Stomach smooth muscle (tissue), 2 donors: ENCODE measurements at regions not wholly inside any gene's neighbourhood (a gene's known extent, or its start where the extent isn't known, plus 50 kb on each side); places are given as distances from the start of the nearest gene placed in this dataset.

ENCODE experiments used
- H3K27ac ChIP-seq: one replicate; pipeline ENCODE4 v1.7.0; 2013; ENCODE audit warnings: mild to moderate bottlenecking, low read length, inconsistent platforms
- H3K27me3 ChIP-seq, 2 donors: one replicate each; pipeline ENCODE4 v1.7.0; 2013; ENCODE audit warnings: low read length in 2 of 2; ENCODE audit not compliant: insufficient read depth in 2 of 2, control insufficient read depth in 1 of 2
- H3K36me3 ChIP-seq, 2 donors: one replicate each; pipeline ENCODE4 v1.7.0; 2013; ENCODE audit warnings: low read length in 2 of 2; ENCODE audit not compliant: control insufficient read depth in 2 of 2, insufficient read depth in 2 of 2
- H3K4me1 ChIP-seq: one replicate; pipeline ENCODE4 v1.7.0; 2013; ENCODE audit warnings: low read length; ENCODE audit not compliant: control insufficient read depth, insufficient read depth
- H3K4me3 ChIP-seq, 2 donors: one replicate each; pipeline ENCODE4 v1.7.0; 2013; ENCODE audit warnings: low read length in 2 of 2
- H3K9ac ChIP-seq, 2 donors: one replicate each; pipeline ENCODE4 v1.7.0; 2013; ENCODE audit warnings: low read length in 2 of 2, mild to moderate bottlenecking in 1 of 2
- H3K9me3 ChIP-seq, 2 donors: one replicate each; pipeline ENCODE4 v1.7.0; 2013; ENCODE audit warnings: low read length in 2 of 2; ENCODE audit not compliant: control insufficient read depth in 2 of 2
- donor health status: healthy.
- donor health status: Pancreatic carcinoma.

DNA sequence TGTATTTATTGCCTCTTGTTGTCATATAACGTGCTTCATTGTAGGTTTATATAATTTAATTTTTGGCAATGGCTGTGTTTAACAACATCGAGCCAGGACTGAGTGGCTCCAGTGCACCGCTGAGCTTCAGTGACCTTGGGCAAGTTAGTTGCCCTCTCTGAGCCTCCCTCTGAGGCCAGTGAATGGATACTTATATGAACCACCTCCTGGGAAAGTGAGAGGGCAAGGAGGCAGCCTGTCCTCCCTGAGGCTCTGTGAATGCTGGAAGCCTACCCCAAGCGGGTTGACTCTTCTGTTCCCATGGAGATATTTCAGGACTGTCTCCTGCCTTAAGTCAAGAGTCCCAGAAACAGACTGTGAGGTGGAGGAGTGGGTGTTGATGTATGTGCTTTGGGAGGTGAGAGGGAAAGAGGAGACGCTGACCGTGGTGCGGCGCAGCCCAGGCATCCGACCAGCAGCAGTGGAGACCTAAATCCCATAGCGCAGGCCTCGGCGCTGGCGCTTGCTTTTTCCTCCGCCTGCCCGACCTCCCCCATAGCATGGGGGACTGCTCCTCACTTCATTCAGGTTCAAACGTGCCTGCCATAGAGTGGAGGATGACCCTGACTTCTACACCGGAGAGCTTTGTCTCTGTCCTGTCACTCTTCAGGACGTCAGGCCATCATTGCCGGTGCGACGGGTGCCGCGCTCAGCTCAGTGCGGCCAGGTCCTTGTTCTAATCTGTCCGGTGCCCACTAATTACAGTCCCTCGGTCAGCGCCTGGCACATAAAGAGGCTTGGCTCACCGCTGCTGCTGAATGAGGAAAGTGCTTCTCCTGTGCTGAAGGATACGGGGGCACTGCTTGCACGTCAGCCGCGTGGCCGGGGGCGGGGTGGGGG is 167.3 kb upstream of the HS6ST1 start:
- H3K4me1 ChIP-seq, result no peaks in the 10 kb centered on the region
- H3K9me3 ChIP-seq, result no peaks in the 10 kb centered on the region
- no peak overlapping the region for H3K9ac ChIP-seq
- H3K36me3 ChIP-seq, result no peaks in the 10 kb centered on the region
- peaks cover 0 to 2% of the 10 kb centered on the region in 2 donors for H3K27me3 ChIP-seq
- H3K4me3 ChIP-seq, result no peak overlapping the region
- no peak overlapping the region for H3K27ac ChIP-seq

DNA sequence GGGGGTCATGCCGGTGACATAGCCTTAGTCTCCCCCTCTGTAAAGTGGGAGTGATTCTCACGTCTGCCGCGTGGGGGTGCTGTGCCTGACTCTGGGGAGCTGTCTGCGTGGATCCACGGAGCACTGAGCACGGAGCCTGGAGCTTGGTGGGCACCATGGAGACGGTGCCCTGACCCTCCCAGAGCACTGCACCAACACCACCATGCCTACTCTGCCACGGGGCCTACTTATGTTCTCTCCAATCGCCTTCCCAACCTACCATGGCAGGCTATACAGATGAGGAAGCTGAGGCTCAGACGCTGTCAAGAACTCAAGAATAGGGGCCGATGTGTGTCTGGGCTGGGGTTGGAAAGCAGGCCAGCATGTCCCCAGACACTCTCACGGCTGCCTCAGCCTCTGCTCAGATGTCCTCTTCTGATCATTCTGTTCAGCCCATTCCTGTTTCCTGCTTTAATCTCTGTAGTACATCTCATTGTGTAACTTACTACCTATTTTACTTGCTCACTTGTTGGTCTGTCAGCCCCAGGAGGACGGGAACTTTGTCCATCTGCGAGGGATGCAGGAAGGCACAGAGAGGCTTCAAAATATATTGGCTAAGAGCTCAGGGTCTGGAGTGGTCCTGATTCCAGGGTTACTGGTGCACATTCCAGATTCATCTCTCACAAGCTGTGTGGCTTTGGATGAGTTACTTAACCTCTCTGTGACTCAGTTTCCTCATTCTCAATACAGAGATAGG is 168.1 kb upstream of the HS6ST1 start:
- Histone ChIP-seq H3K9ac (no peak overlapping the region), H3K4me3 (no peak overlapping the region), H3K9me3 (no peaks in the 10 kb centered on the region), H3K4me1 (no peaks in the 10 kb centered on the region), H3K27ac (no peak overlapping the region), H3K36me3 (no peaks in the 10 kb centered on the region), H3K27me3 (peaks cover 0 to 2% of the 10 kb centered on the region in 2 donors)

DNA sequence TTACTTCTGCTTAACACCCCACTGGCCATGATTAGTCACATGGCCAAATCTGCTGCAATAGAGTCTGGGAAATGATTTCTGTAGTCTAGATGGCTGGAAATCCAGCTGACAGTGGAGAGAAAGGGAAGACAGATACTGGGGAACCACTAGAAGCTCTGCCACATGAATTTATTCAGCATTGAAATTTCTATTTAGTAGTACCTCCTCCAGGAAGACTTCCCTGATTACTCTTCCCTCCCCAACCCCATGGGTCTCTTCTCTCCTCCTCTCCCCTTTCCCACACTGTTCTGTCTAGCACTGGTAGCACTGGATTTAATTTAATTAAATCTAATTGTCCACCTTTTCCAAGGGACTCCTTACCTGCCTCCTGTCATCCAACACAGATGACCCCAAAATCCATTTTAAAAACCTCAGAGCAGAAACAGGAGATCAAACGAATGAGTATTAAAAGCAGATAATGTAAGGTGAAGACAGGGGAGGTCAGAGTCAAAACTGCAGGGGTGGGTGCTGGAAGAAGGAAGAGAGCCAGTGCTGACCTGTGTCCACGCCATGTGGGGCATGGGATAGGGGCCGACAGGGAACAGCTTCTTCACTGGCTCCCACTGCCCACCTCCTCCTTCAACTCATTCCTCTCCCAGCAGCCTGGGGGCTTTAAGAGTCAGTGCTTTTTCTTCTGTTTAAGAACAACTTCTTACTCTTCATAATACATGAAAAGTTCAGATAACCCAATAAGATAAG is 169.2 kb upstream of the HS6ST1 start:
- Histone ChIP-seq H3K36me3 (no peaks in the 10 kb centered on the region), H3K9me3 (peaks cover 0 to 5% of the 10 kb centered on the region in 2 donors), H3K27ac (no peak overlapping the region), H3K4me3 (no peak overlapping the region), H3K9ac (no peak overlapping the region), H3K4me1 (no peaks in the 10 kb centered on the region), H3K27me3 (peaks cover 0 to 2% of the 10 kb centered on the region in 2 donors)

DNA sequence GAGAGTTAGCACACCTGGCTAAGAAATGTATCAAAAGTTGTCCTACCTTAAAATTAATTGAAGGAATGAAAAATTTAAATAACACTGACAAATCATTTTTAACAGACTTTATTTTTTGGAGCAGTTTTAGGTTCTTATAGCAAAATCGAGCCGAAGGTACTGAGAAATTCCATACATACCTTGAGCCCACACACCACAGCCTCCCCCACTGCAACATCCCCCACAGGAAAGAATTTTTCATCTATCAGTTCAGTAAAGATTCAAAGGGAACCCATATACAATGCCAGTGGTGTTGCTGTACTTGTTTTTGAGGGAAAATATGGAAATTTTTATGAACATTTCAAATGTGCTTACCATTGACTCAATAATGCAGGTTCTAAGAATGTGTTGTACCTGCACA is 169.8 kb upstream of the HS6ST1 start:
- Histone ChIP-seq H3K9ac (no peak overlapping the region), H3K27ac (no peak overlapping the region), H3K36me3 (no peaks in the 10 kb centered on the region), H3K4me1 (no peaks in the 10 kb centered on the region), H3K9me3 (peaks cover 0 to 8% of the 10 kb centered on the region in 2 donors), H3K27me3 (peaks cover 0 to 2% of the 10 kb centered on the region in 2 donors), H3K4me3 (no peak overlapping the region)

DNA sequence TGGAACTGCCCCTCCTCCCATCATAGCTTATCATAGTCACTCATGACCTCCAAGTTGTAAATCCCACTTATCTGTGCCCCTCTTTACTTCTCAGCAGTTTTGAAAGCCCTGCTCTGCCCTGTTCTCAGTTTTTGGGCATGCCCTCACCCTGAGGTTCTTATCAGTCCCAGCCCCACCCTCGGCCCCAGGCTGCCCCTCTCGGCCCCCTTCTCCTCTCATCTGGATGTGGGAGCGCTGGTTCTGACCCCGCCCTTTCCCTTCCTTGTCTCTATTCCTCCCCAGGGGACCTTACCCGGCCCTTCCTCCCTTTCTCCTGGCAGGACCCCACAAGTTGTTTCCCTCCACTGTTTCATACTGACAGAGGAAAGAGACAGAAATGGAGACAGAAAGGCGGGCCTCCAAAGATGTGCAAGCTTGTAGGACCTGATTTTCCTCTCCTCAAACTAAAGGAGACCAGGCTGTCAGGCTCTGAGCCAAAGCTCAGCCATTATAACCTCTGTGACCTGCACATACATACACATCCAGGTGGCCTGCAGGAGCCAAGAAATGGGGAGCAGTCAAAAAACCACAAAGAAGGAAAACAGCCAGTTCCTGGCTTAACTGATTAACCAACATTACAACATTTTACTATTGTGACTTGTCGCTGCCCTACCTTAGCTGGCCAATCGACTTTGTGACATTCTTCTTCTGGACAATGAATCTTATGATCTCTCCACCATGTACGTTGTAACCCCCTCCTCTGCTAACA is 171.0 kb upstream of the HS6ST1 start:
- H3K27ac ChIP-seq, result no peak overlapping the region

DNA sequence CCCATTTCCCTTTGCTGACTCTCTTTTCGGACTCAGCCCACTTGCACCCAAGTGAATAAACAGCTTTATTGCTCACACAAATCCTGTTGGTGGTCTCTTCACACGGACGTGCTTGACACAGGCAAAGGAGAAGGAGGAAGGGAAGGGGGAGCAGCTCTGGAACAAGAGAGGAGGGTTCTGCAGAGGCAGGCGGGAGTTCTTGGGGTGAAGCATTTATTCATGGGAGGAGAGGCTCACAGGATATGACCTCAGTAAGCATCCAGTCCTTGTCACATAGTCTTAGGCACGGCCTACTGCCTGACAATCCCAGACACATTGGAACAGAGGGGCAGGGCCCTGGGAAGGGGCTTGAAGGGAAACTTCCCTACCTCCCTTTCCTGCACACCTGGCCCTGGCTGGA is 171.7 kb upstream of the HS6ST1 start:
- no peak overlapping the region for H3K27ac ChIP-seq
- H3K9me3 ChIP-seq, result peaks cover 0 to 8% of the 10 kb centered on the region in 2 donors
- peaks cover 0 to 5% of the 10 kb centered on the region in 2 donors for H3K27me3 ChIP-seq
- H3K4me1 ChIP-seq, result no peaks in the 10 kb centered on the region
- H3K36me3 ChIP-seq, result no peaks in the 10 kb centered on the region
- no peak overlapping the region for H3K9ac ChIP-seq
- no peak overlapping the region for H3K4me3 ChIP-seq

More for the DNA sequence above, 171.0 kb upstream of the HS6ST1 start:
- Histone ChIP-seq H3K9me3 (peaks cover 0 to 8% of the 10 kb centered on the region in 2 donors), H3K4me1 (no peaks in the 10 kb centered on the region), H3K4me3 (no peak overlapping the region), H3K27me3 (peaks cover 0 to 5% of the 10 kb centered on the region in 2 donors), H3K9ac (no peak overlapping the region), H3K36me3 (no peaks in the 10 kb centered on the region)

DNA sequence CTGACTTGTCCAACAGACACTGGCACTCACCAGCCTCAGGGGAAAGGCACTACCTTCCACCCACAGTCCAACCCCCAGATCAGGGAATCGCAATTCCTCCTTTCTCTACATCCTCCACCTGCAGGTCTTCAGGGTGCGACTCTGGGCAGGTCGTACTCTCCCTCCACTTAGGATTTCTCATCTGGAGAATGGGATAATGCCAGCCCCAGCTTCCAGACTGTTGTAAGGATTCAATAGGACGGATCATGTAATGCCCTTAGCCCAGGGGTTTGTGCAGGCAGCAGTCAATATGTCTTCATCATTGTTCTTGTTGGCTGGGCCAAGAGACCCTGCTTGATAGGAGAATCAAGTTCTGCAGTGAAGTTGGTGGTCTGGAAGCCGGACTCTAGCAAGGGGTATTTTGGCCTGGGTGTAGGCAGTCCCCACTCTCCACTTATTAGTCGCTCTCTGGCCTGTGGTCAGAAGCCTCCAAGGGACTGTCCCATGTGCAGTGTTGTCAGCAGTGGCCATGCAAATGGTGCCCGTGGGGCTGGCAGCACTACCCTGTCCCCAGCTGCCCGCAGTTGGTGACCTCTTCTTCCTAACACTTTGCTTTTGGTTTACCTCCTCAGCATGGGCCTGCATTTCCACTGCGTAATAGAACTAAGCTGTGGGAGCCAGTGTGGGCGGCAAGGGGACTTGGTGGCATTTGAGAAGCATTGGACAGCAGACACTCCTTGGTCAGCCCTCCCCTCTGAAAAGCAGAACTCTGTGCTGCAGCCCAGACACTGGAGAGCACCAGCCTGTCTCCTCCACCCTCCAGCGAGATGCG is 172.4 kb upstream of the HS6ST1 start:
- no peaks in the 10 kb centered on the region for H3K4me1 ChIP-seq
- H3K9me3 ChIP-seq, result peaks cover 0 to 8% of the 10 kb centered on the region in 2 donors
- no peak overlapping the region for H3K9ac ChIP-seq
- no peak overlapping the region for H3K4me3 ChIP-seq
- H3K36me3 ChIP-seq, result no peaks in the 10 kb centered on the region
- peaks cover 0 to 5% of the 10 kb centered on the region in 2 donors for H3K27me3 ChIP-seq
- no peak overlapping the region for H3K27ac ChIP-seq

DNA sequence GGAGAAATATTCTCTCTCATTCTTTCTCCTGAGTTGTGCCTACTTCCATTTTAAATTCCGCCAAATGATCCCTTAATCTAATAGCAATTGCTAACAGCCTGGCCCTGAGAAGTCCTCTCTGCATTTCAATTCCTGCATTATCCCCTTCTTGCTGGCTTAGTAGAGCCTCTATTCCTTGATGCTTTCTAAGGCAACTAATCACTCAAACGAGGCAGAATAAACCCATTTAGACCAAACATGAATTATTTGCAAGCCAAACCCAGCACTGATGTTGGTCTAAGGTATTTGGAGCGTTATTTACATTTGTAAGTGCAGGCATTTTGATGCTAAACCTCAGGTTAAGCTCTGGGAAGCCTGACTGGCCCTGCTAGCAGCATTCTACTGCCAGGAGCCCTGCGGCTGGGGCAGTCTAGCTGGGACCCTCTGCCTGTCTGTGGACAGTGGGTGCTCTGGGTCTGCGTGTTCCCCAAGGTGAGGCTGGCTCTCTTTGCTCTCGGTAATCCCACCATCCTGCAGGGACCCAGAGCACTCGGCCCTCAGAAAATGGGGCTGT is 173.1 kb upstream of the HS6ST1 start:
- Histone ChIP-seq H3K4me3 (no peak overlapping the region), H3K36me3 (no peaks in the 10 kb centered on the region), H3K27me3 (peaks cover 0 to 5% of the 10 kb centered on the region in 2 donors), H3K9me3 (peaks cover 0 to 8% of the 10 kb centered on the region in 2 donors), H3K4me1 (no peaks in the 10 kb centered on the region), H3K9ac (no peak overlapping the region), H3K27ac (no peak overlapping the region)

DNA sequence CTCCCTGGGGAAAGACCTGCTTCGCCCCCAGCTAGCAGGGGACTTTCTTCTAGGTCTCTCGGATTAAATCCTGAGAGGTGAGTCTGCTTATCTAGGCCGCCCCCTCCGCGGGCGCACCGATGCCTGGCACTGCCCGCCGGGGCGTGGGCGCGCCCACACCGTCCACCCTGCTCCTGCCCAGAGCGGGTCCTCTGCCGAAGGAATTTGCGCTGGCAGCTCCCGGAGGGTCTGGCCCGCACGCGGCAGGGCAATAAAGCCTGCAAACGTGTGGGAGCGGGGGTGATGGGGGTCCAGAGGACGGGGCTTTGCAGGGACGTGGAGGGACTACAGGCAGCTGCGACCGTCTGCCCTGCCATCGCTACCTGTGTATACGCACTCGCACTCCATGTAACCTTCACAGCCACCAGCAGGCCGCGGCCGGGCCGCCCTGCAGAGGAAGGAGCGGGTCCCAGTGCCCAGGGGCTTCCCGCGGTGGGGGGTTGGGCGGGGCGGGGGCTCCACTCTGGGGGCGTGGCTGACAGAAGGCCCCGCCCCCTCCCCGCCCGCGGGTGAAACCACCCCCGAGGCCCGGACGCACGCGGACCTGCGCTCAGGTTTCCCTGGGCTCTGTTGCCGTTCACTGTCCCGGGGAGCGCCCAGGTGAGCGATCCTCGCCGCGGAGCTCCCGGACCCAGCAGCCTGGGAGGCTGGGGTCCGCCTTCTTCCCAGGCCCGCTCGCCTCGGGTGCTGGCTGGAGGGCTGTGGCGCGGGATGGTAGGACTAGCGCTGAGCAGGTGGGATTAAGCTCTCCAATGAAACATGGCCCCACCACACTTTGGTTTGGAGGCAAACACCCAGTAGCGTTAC is 174.5 kb upstream of the HS6ST1 start:
- Histone ChIP-seq H3K9ac (no peak overlapping the region), H3K27me3 (peaks cover 0 to 3% of the 10 kb centered on the region in 2 donors), H3K4me3 (no peak overlapping the region), H3K4me1 (no peaks in the 10 kb centered on the region), H3K27ac (no peak overlapping the region), H3K36me3 (no peaks in the 10 kb centered on the region), H3K9me3 (peaks cover 0 to 8% of the 10 kb centered on the region in 2 donors)
